Tibial nerve (tissue), 4 donors: ENCODE measurements at regions not wholly inside any gene's neighbourhood (a gene's known extent, or its start where the extent isn't known, plus 50 kb on each side); places are given as distances from the start of the nearest gene placed in this dataset.

Experiments
- DNase-seq, 2 donors: peaks; one replicate each; pipeline ENCODE4 v3.0.0-alpha.2; 2019; ENCODE audit warnings: low spot score in 2 of 2
- H3K27ac ChIP-seq, 4 donors: fragments of 200-600 bp; sonication (generic) in 3 of 4; one replicate each; pipeline ENCODE4 v1.5.1; 2017 to 2019; ENCODE audit warnings: mild to moderate bottlenecking in 1 of 4
- H3K27me3 ChIP-seq, 2 donors: fragments of 200-600 bp; sonication (generic) in 1 of 2; one replicate each; pipeline versions ENCODE4 v1.5.1 to v1.6.0; 2017 to 2019
- H3K36me3 ChIP-seq, 3 donors: fragments of 200-600 bp; sonication (generic); one replicate each; pipeline ENCODE4 v1.5.1; 2018 to 2019
- H3K4me1 ChIP-seq, 4 donors: fragments of 200-600 bp; sonication (generic) in 3 of 4; one replicate each; pipeline ENCODE4 v1.5.1; 2017 to 2019
- H3K4me3 ChIP-seq, 4 donors: fragments of 200-600 bp; sonication (generic) in 3 of 4; one replicate each; pipeline ENCODE4 v1.5.1; 2017 to 2019; ENCODE audit warnings: mild to moderate bottlenecking in 1 of 4, moderate library complexity in 1 of 4
- H3K9me3 ChIP-seq, 4 donors: fragments of 200-600 bp; sonication (generic) in 3 of 4; one replicate each; pipeline ENCODE4 v1.5.1; 2017 to 2019
- EP300 ChIP-seq, 2 donors: sonication (generic); formaldehyde crosslinking; IDR thresholded peaks; one replicate each; pipeline ENCODE4 v1.6.1; 2017; ENCODE audit warnings: antibody characterized with exemption in 2 of 2, mild to moderate bottlenecking in 1 of 2
- POLR2A ChIP-seq, 2 donors: fragments of 450-650 bp; IDR thresholded peaks; one replicate each; pipeline ENCODE4 v1.6.1; 2017; ENCODE audit warnings: antibody characterized with exemption in 2 of 2, mild to moderate bottlenecking in 2 of 2, moderate library complexity in 2 of 2
- WGBS, 2 donors: methylation state at CpG; one replicate each; pipeline ENCODE4 v1.1.5; 2018; 5-methylcytosine and 5-hydroxymethylcytosine counted together
- TF ChIP-seq, protein P1 (sequence below), 5 experiments: fragments of 200-600 bp in 3 of 5; fragments of 450-650 bp in 2 of 5; sonication (generic) in 3 of 5; IDR thresholded peaks; one replicate each; pipeline ENCODE4 v1.5.1; 2016 to 2019; ENCODE audit warnings: antibody characterized with exemption in 5 of 5, mild to moderate bottlenecking in 3 of 5, moderate library complexity in 2 of 5

GRCh38 chr3:10712121-10712520 is 103.9 kb upstream of the SLC6A11 start:
- peaks cover 0 to 6% (median 0%) of the 10 kb centered on the region in 4 donors for H3K9me3 ChIP-seq
- no peak for TF ChIP-seq POLR2A (IDR thresholded peaks at IDR 0.05)
- 54% methylated on average over 6 of the region's 6 CpGs for WGBS, 2 donors
- no peaks in the 10 kb centered on the region for H3K36me3 ChIP-seq
- H3K4me1 ChIP-seq = peaks cover 0 to 11% (median 2%) of the 10 kb centered on the region in 4 donors
- H3K27me3 ChIP-seq = peaks cover 0 to 20% of the 10 kb centered on the region in 2 donors
- H3K27ac ChIP-seq = no peak overlapping the region
- no peak overlapping the region for H3K4me3 ChIP-seq
- no peak for DNase-seq

DNA sequence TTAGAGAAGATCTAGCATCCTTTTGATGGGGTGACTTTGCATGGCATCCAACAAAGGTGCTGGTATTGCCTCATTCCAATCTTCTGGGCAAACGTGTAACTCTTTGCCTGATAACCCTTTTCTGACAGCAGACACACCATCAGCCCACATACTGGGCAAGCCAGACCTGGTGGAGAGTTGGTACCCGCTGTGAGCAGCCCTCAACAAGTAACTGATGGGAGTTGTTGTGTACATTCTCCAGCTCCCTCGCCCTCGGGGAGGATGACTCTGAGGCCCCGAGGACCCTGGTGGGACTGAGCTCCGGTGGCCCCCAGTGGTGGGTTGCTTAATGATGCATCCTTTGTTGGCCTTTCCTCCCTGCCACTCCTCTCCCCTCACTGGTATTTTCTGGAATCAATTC is 102.4 kb upstream of the SLC6A11 start:
- Histone ChIP-seq H3K27ac (no peak overlapping the region), H3K36me3 (no peaks in the 10 kb centered on the region), H3K4me3 (no peak overlapping the region), H3K27me3 (peaks cover 0 to 7% of the 10 kb centered on the region in 2 donors), H3K4me1 (no peaks in the 10 kb centered on the region), H3K9me3 (peaks cover 0 to 6% (median 0%) of the 10 kb centered on the region in 4 donors)
- TF ChIP-seq, protein P1, sequence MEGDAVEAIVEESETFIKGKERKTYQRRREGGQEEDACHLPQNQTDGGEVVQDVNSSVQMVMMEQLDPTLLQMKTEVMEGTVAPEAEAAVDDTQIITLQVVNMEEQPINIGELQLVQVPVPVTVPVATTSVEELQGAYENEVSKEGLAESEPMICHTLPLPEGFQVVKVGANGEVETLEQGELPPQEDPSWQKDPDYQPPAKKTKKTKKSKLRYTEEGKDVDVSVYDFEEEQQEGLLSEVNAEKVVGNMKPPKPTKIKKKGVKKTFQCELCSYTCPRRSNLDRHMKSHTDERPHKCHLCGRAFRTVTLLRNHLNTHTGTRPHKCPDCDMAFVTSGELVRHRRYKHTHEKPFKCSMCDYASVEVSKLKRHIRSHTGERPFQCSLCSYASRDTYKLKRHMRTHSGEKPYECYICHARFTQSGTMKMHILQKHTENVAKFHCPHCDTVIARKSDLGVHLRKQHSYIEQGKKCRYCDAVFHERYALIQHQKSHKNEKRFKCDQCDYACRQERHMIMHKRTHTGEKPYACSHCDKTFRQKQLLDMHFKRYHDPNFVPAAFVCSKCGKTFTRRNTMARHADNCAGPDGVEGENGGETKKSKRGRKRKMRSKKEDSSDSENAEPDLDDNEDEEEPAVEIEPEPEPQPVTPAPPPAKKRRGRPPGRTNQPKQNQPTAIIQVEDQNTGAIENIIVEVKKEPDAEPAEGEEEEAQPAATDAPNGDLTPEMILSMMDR (IDR thresholded peaks at IDR 0.05) = no peak
- TF ChIP-seq EP300 (IDR thresholded peaks at IDR 0.05) = no peak
- TF ChIP-seq POLR2A (IDR thresholded peaks at IDR 0.05) = no peak
- no peak for DNase-seq
- 58 to 59% methylated on average over 6 of the region's 6 CpGs for WGBS, 2 donors

GRCh38 chr3:10715886-10716285 is 100.1 kb upstream of the SLC6A11 start:
- Histone ChIP-seq H3K4me3 (no peak overlapping the region), H3K36me3 (no peaks in the 10 kb centered on the region), H3K27ac (no peak overlapping the region), H3K9me3 (peaks cover 0 to 6% (median 0%) of the 10 kb centered on the region in 4 donors), H3K4me1 (no peaks in the 10 kb centered on the region), H3K27me3 (no peaks in the 10 kb centered on the region)
- TF ChIP-seq POLR2A (IDR thresholded peaks at IDR 0.05) (no peak), EP300 (IDR thresholded peaks at IDR 0.05) (no peak)
- TF ChIP-seq, protein P1 (IDR thresholded peaks at IDR 0.05) = no peak
- DNase-seq = no peak
- 88 to 93% methylated on average over 3 of the region's 3 CpGs for WGBS, 2 donors

GRCh38 chr3:10716964-10717363 is 99.1 kb upstream of the SLC6A11 start:
- Histone ChIP-seq H3K4me3 (no peak overlapping the region), H3K36me3 (no peaks in the 10 kb centered on the region), H3K4me1 (no peaks in the 10 kb centered on the region), H3K9me3 (peaks cover 0 to 6% (median 0%) of the 10 kb centered on the region in 4 donors), H3K27ac (no peak overlapping the region), H3K27me3 (no peaks in the 10 kb centered on the region)
- DNase-seq = no peak
- TF ChIP-seq EP300 (IDR thresholded peaks at IDR 0.05) (no peak), POLR2A (IDR thresholded peaks at IDR 0.05) (no peak)
- TF ChIP-seq, protein P1 (IDR thresholded peaks at IDR 0.05) = no peak
- WGBS, 2 donors = 85 to 89% methylated on average over 8 of the region's 8 CpGs

DNA sequence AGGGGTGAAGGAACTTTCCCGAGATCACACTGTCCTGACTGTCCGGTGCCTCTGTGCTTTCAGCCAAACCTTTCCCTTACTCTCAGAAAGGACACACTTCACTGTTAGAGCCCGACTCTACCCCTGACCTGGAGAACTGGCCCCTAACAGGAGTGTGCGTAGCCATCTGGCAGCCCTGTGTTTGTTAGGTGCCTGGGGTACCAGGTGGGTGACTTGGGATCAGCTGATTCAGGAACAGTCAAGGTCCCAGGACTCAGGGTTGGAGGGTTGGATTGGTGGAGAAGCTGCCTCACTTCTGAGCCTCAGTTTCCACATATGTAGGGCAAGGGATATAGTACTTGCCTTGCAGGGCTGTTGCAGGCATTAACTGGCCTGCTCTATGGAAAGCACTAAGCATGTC is 98.3 kb upstream of the SLC6A11 start:
- no peak for DNase-seq
- TF ChIP-seq EP300 (IDR thresholded peaks at IDR 0.05) = no peak
- no peak for TF ChIP-seq POLR2A (IDR thresholded peaks at IDR 0.05)
- TF ChIP-seq, protein P1 (IDR thresholded peaks at IDR 0.05) = no peak
- 84 to 89% methylated on average over 4 of the region's 4 CpGs for WGBS, 2 donors
- no peaks in the 10 kb centered on the region for H3K4me1 ChIP-seq
- no peaks in the 10 kb centered on the region for H3K27me3 ChIP-seq
- H3K36me3 ChIP-seq = no peaks in the 10 kb centered on the region
- no peak overlapping the region for H3K4me3 ChIP-seq
- peaks cover 0 to 6% (median 0%) of the 10 kb centered on the region in 4 donors for H3K9me3 ChIP-seq
- H3K27ac ChIP-seq = no peak overlapping the region

DNA sequence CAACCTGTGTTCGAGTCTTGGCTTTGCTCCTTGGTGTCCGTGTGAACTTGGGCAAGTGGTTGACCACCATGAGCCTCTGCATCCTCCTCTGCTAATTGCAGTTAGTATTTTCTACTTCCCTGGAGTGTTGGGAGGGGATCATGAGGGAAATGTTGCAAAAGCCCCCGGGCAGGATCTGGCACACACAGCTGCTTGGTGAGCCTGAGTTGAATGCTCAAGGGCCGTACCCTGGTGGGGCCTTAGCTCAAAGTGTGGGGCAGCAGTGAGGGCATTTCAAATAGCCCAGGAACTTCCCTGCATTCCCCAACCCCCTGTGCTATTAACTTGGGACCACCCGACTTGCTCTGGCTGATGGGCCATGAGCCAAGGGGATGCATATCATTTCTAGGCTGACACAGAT is 94.9 kb upstream of the SLC6A11 start:
- TF ChIP-seq POLR2A (IDR thresholded peaks at IDR 0.05) = no peak
- TF ChIP-seq EP300 (IDR thresholded peaks at IDR 0.05) = no peak
- TF ChIP-seq, protein P1 (IDR thresholded peaks at IDR 0.05) = no peak
- no peak overlapping the region for H3K27ac ChIP-seq
- H3K36me3 ChIP-seq = no peaks in the 10 kb centered on the region
- WGBS, 2 donors = 71 to 77% methylated on average over 5 of the region's 5 CpGs
- H3K4me3 ChIP-seq = no peak overlapping the region
- no peak for DNase-seq
- no peaks in the 10 kb centered on the region for H3K27me3 ChIP-seq
- no peaks in the 10 kb centered on the region for H3K9me3 ChIP-seq
- no peaks in the 10 kb centered on the region for H3K4me1 ChIP-seq
